Stimulated activated CD8-positive, alpha-beta memory T cell treated with anti-CD3 and anti-CD28 coated beads, Interleukin-4, amount 100 ng/mL, for 1 hour (primary cell): ENCODE measurements at regions not wholly inside any gene's neighbourhood (a gene's known extent, or its start where the extent isn't known, plus 50 kb on each side); places are given as distances from the start of the nearest gene placed in this dataset.
"Not testable (repeated sequence)": the region's sequence is repeated elsewhere in the genome, so short reads cannot be mapped to it uniquely, and the experiment has no call there.

Experiments used
- DNase-seq, 2 donors: peaks; one replicate each; pipeline ENCODE4 v3.0.0-alpha.2; 2020; ENCODE audit warnings: low read depth in 2 of 2, low spot score in 1 of 2

DNA sequence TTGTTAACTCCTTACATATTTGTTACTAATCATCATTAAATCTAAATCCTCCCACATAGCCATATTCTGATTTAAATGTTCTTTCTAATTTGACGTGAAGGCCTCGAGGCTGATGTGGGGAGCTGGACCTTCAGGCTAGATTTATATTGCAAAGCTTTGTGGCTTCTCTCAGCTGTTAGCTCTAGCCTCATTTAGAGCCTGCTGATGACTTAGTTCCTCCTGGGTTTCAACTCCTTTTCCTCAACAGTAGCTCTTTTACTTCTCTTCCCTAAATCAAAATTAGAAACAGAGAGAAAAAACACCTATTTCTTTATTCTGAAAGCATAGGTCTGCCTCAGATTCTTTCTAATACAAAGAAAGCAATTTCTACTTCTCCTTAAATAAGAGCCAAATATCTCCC, 477.5 kb upstream of the CCDC196 start:
- DNase-seq = no peak

DNA sequence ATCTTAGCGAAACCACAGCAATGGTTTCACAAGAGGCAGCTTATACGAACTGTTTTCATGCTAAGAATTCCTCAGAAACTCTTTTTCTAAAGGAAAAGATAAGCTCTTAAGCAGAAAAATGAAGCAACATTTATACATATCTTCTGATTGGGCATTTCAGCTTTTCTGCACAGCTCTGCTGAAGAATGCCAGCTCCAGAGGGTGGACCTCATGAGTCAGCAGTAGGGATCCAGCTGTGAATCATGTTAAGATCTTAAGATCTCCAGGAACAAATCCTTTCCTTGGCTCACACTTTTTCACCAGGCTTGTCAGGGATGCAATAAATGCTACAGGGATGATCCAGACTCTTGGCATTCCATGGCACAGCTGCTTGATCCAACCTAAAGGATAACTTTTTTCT, 477.1 kb upstream of the CCDC196 start:
- DNase-seq = no peak

DNA sequence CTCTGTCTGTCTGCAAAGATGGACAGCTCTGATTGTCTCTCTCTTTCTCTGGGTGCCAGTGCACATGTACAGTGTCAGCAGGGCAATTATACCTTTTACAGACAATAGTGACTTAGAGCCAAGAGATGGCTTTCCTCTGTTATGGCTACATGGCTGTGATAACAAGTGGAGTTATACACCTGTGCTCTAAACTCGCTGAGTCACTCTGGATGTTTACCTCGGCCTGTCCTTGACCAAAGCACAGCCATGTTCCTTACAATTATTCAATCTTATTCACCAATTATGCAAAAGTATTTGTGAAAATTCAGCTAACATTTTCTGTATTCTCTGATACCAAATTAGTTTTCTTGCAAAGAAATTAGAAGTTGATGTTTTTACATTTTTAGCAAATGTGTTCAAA, 475.5 kb upstream of the CCDC196 start:
- DNase-seq = no peak

DNA sequence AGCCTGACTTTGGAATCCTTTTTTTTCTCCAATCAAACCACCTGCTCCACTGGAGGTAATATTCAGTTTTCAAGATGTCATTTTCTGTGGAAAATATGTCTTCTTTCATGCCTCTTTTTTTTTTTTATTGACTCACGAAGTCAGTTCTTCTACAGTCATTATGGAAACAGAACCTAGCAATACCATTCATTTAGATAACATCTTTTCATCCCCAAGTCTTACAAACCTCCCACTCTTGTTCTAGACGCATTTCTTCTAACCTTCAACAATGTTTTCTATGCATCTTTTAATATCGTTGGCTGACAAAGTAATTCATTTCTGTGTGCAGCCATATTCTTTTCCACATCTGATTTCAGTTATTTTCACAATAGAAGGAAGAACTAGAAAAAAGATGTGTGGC, 474.3 kb upstream of the CCDC196 start:
- DNase-seq = no peak

GRCh38 chr14:66013607-66014006, 472.6 kb upstream of the CCDC196 start:
- not testable (repeated sequence) for DNase-seq

DNA sequence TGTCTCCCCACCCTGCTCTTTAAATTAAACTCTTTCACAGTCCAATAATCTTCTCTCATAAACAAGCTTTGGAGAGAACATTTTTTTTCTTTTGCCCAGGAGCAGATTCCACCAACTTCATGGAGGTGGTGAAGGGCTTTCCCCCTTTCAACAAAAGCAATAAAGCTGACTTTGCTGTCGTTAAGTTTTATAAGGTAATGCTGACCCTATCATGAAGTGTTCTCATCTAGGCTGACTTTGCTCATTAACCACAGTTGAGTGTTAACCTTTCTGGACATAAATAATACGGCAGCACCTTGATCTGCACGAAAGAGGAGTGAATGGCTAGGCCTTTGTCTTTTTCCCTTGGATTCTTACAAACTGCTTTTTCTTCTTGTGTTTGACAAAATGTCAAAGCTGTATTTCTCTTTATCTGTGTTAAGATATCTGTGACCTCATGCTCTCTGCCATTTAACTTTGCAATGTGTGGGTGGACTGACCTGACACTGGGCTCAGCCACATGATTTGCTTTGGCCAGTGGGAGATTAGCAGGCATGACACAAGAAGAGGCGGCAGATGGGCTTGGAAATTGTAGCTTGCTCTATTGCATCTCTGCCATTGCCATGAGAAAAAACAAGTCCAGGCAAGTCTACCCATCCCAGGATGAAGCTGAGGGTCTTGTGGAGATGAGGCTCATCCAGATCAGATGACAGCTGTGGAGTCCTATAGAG, 470.9 kb upstream of the CCDC196 start:
- DNase-seq = no peak

GRCh38 chr14:66017927-66018326, 468.2 kb upstream of the CCDC196 start:
- DNase-seq = no peak

- DNase-seq = no peak
Observed at GRCh38 chr14:66022526-66022925, 463.6 kb upstream of the CCDC196 start.

GRCh38 chr14:66025779-66026178, 460.4 kb upstream of the CCDC196 start:
- DNase-seq = no peak

DNA sequence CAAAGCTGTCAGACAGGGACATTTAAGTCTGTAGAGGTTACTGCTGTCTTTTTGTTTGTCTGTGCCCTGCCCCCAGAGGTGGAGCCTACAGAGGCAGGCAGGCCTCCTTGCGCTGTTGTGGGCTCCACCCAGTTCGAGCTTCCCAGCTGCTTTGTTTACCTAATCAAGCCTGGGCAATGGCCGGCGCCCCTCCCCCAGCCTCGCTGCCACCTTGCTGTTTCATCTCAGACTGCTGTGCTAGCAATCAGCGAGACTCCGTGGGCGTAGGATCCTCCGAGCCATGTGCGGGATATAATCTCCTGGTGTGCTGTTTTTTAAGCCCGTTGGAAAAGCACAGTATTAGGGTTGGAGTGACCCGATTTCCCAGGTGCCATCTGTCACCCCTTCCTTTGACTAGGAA, 454.2 kb upstream of the CCDC196 start:
- DNase-seq = not testable (repeated sequence)

- no peak for DNase-seq
Observed at GRCh38 chr14:66032800-66033199, 453.4 kb upstream of the CCDC196 start.

DNA sequence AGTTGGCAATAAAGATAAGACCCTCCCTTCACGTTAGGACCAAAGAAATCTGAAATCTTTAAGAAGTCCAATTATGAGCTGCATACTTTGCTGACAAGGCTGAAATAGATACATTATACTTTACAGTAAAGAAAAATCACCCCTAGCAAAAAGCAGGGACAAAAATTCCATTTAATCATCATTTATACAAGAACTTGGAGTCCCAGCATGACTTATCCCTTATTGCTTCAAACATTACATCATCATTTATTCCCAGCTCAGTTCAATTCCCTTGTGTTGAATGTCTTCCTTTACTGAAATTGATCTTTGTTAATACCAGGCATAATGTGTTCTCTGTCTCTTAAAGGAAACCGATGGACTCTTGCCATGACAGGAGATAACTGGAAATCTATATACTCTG, 449.6 kb upstream of the CCDC196 start:
- DNase-seq = no peak

GRCh38 chr14:66037361-66037760, 448.8 kb upstream of the CCDC196 start:
- no peak for DNase-seq

DNA sequence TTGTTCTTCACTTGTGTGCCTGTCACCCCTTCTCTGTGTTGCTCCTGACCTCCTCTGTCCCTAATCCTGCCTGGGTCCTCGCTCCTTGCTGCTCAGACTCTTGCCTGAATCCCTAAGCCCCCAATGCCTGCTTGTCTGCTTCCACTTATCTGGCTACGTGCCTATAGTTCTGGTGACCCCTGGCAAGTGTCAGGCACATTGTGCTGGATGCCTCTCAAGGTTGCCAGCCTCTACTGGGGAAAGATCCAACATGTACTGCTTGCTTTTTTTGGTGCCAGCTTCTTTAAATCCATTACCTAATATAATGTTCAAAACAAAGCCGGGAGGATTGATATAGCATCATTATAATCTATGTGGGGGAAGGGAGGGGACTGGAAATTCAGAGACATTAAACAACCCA, 448.0 kb upstream of the CCDC196 start:
- no peak for DNase-seq

DNA sequence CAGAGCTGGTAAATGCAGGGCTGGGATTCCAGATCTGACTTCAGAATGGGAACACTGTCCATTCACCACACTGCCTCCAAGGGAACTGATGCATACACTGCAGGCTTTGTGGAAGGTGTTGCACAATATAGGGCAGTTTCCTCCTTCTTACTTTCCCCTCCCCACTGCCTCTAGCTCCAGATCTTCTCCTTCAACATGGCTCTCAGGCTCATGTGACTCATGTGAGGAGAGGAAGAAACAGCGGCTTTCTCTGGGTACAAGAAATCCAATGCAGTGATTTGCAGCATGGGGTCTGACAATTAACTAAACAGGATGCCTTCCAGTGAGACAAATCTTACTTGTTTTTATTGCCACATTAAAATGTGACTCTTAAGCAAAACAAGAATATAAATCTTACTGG, 447.6 kb upstream of the CCDC196 start:
- DNase-seq = no peak

DNA sequence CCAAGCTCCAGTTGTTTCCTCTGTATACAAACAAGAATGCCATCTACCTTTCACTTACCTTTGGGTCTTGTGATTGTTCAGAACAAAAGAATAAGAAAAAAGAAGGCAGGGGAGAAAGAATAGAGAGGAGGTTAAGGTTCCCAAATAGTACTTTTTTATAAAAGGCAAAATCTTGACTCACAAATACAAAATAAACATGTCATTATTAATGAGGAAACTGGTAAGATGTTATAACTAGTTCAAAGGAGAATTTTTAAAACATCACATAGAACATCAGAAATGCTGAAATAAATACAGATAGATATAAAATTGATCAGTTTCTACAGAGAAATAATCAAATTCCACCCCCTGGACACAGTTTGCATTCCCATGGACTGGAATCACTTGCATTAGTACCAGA, 446.7 kb upstream of the CCDC196 start:
- DNase-seq = no peak

DNA sequence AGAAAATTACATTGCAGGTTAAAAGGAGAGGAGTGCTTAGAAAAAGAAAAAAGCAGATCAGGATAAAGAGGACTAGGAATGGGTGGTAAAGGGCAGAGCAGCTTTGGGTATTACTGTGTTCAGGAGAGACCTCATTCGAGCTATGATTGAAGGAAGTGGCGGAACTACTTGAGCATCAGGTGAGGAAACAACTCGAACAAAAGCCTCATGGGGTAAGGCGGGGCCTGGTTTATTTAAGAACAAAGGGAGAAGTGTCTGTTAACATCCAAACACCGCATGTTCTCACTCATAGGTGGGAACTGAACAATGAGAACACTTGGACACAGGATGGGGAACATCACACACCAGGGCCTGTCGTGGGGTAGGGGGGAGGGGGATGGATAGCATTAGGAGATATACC, 444.6 kb upstream of the CCDC196 start:
- no peak for DNase-seq

GRCh38 chr14:66043921-66044320, 442.2 kb upstream of the CCDC196 start:
- no peak for DNase-seq

GRCh38 chr14:66045572-66046021, 440.6 kb upstream of the CCDC196 start:
- no peak for DNase-seq

- DNase-seq = no peak
Observed at GRCh38 chr14:66046035-66046434, 440.1 kb upstream of the CCDC196 start.

DNA sequence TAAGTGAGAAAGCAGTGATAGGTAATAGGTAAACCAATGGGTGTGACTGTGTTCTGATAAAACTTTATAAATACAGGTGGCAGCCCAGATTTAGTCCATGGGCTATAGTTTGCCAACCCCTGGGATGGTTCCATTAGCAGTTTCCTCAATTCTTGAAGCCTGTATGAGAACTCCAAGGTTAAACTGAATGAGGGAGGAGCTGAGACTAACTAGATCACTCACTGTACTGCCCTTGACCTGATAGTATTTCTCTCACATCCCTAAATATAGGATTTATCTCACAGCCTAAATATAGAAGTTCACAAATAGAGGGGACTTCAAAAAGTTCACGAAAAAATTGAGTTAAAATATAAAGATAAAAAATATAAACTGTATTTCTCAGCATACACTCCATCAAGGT, 439.6 kb upstream of the CCDC196 start:
- DNase-seq = no peak

DNA sequence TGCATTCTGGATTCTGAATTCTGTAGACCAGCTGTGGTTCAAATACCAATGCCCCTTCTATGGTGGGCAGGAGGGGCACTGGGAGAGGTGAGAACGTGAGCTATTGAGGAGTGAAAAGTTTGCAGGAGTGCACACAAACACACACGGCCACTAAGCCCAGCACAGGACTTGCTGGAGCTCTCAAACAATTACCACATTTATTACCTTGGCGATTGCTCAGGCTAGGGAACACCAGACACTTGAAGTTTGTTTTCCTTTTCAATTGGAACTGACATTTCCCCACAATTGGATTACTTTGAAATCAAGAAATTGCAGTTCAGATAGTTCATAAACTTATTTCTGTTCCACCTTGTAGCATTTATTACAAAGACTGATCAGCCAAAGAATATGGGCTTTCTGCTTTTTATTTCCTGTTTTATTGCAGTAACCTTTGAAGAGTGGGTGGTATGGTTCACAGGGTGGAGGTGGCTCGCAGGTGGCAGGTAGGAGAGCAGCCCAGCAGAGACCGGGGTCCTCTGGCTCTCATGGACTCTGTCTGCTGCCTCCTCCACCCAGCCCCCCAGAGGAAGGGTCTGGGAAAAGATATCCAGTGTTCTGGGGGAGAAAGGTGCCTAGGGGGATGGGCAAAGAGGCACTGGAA, 429.8 kb upstream of the CCDC196 start:
- no peak for DNase-seq

GRCh38 chr14:66056926-66057552, 429.1 kb upstream of the CCDC196 start:
- DNase-seq = no peak
